Esophagus squamous epithelium (tissue), 4 donors: ENCODE measurements at regions not wholly inside any gene's neighbourhood (a gene's known extent, or its start where the extent isn't known, plus 50 kb on each side); places are given as distances from the start of the nearest gene placed in this dataset.

Experiments used
- POLR2A ChIP-seq, 4 donors: fragments of 450-650 bp; IDR thresholded peaks; one replicate each; pipeline ENCODE4 v1.6.1; 2017; ENCODE audit warnings: antibody characterized with exemption in 4 of 4, mild to moderate bottlenecking in 4 of 4, moderate library complexity in 3 of 4
- TF ChIP-seq, protein P1 (sequence below), 6 experiments: fragments of 450-650 bp in 4 of 6; fragments of 200-600 bp in 2 of 6; sonication (generic) in 2 of 6; IDR thresholded peaks; one replicate each; pipeline ENCODE4 v1.5.1; 2016 to 2019; ENCODE audit warnings: antibody characterized with exemption in 6 of 6, mild to moderate bottlenecking in 4 of 6, moderate library complexity in 4 of 6

DNA sequence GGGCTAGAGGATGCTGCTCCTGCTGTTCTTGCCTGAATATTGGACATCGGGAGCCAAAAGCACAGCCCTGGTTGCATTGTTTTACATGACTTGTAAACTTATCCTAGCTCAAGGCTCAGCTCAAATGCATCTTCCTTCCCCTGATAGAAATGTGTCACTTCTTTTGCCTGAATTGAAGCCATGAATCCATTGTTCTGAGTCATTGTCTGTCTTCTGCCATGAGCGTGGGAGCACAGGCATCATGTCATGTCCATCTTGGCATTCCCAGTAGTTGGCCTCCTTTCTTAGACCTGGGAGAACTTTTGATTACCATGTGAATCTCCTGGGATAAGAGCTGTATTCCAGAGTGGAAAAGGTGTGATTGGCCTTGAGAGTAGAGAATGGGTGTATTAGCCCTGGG lies 54.1 kb upstream of the OPN4 start:
- TF ChIP-seq, protein P1, sequence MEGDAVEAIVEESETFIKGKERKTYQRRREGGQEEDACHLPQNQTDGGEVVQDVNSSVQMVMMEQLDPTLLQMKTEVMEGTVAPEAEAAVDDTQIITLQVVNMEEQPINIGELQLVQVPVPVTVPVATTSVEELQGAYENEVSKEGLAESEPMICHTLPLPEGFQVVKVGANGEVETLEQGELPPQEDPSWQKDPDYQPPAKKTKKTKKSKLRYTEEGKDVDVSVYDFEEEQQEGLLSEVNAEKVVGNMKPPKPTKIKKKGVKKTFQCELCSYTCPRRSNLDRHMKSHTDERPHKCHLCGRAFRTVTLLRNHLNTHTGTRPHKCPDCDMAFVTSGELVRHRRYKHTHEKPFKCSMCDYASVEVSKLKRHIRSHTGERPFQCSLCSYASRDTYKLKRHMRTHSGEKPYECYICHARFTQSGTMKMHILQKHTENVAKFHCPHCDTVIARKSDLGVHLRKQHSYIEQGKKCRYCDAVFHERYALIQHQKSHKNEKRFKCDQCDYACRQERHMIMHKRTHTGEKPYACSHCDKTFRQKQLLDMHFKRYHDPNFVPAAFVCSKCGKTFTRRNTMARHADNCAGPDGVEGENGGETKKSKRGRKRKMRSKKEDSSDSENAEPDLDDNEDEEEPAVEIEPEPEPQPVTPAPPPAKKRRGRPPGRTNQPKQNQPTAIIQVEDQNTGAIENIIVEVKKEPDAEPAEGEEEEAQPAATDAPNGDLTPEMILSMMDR (IDR thresholded peaks at IDR 0.05) = no peak
- no peak for TF ChIP-seq POLR2A (IDR thresholded peaks at IDR 0.05)
